AG04449 (cell line): ENCODE measurements at regions not wholly inside any gene's neighbourhood (a gene's known extent, or its start where the extent isn't known, plus 50 kb on each side); places are given as distances from the start of the nearest gene placed in this dataset.
"Not testable (repeated sequence)": the region's sequence is repeated elsewhere in the genome, so short reads cannot be mapped to it uniquely, and the experiment has no call there.

Experiments
- CTCF ChIA-PET: fragments of 350-600 bp; formaldehyde crosslinking; extraction: SDS; loops from one replicate; lab custom pipeline; 2021; ENCODE audit warnings: antibody characterized with exemption; lab: Yijun Ruan, JAX
- POLR2A ChIA-PET: fragments of 400-600, 350-600 bp; formaldehyde crosslinking; extraction: SDS; loops from one replicate; lab custom pipeline; 2020; ENCODE audit warnings: antibody characterized with exemption, inconsistent platforms; lab: Yijun Ruan, JAX
- DNase-seq: peaks from one replicate; pipeline ENCODE4 v3.0.0-alpha.2; 2010; ENCODE audit warnings: low read depth, low spot score
- H3K4me3 ChIP-seq: 2 replicates; pipeline ENCODE4 v1.5.1; 2011; ENCODE audit warnings: low read depth, mild to moderate bottlenecking, control low read depth, low read length
- CTCF ChIP-seq: IDR thresholded peaks from one replicate; pipeline ENCODE4 v1.5.1; 2011; ENCODE audit warnings: mild to moderate bottlenecking, moderate library complexity, low read length, control low read depth, inconsistent platforms; ENCODE audit not compliant: insufficient read depth; ENCODE audit errors: missing control alignments

- no peak for DNase-seq
- no peak overlapping the region for H3K4me3 ChIP-seq
- POLR2A ChIA-PET = no interaction called here
- CTCF ChIA-PET = no interaction called here
- no peak for TF ChIP-seq CTCF
Observed at GRCh38 chr10:21036757-21037156, 139.6 kb upstream of the NEBL start.

DNA sequence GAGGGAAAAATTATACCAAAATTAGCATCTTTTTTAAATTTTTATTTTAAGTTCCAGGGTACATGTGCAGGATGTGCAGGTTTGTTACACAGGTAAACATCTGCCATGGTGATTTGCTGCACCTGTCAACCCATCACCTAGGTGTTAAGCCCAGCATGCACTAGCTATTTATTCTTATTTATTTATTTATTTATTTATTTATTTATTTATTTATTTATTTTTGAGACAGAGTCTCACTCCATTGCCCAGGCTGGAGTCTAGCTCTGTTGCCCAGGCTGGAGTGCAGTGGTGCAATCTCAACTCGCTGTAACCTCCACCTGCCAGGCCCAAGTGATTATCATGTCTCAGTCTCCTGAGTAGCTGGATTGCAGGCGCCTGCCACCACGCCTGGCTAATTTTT, 137.7 kb upstream of the NEBL start:
- POLR2A ChIA-PET, CTCF ChIA-PET, DNase-seq: not testable (repeated sequence)

GRCh38 chr10:21034241-21034640, 137.1 kb upstream of the NEBL start:
- TF ChIP-seq CTCF = no peak
- DNase-seq = no peak
- POLR2A ChIA-PET = no interaction called here
- H3K4me3 ChIP-seq = no peak overlapping the region
- CTCF ChIA-PET = no interaction called here

More for the DNA sequence above, 137.7 kb upstream of the NEBL start:
- H3K4me3 ChIP-seq = not testable (repeated sequence)

DNA sequence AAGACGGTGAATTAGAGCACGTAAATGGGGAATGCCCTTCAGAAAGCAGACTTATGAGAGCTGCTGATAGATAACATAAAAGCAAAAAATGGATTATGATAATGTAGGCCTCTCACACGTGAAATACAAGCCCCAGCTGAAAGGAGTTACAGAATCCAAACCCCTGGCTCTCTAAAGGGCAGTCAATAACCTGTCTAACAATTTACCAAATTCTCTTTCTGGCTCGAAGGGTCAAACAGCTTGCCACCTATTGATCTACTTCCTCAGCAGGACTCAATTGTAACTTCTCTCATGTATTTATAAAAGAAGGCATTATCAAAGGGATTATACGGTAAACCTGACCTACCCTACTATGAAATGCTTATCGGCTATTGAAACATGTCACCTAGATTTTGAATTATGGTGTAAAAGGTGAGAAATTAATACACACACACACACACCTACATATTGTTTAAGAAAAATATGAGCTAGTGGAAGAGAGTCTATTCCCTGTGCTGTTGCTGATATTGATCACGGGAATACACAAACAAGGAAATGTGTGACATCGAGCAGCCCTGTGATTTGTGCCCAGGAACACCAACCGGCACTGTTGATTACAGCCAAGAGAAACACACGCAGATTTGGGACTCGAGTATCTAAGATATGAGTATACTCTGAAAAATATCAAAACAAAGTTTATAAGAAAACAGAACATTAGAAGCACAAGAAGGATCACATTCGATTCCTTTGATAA, 135.6 kb upstream of the NEBL start:
- TF ChIP-seq CTCF = no peak
- no peak for DNase-seq
- ChIA-PET POLR2A (no interaction called here), CTCF (no interaction called here)
- no peak overlapping the region for H3K4me3 ChIP-seq

- no peak for DNase-seq
- CTCF ChIA-PET = no interaction called here
Observed at GRCh38 chr10:21031232-21031795, 134.2 kb upstream of the NEBL start.

DNA sequence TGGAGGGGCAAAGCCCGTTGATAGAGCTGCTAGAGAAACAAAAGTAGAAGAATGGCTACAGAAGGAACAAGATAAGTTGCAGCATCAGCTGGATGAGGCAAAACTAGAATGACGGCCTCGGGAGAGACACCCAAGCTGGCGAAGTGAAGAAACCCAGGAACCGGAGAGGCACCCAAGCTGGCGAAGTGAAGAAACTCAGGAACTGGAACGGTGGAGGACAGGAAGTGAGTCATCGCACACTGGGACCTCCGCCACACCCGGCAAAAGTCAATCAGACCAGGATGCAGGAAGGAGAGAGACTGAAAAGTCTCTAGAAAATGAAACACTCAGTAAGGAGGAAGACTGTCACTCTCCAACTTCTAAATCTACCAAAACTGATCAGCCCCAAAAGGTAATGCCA, 133.0 kb upstream of the NEBL start:
- H3K4me3 ChIP-seq = no peak overlapping the region
- TF ChIP-seq CTCF = no peak
- POLR2A ChIA-PET = no interaction called here

More at GRCh38 chr10:21031232-21031795, 134.2 kb upstream of the NEBL start:
- TF ChIP-seq CTCF = no peak
- no peak overlapping the region for H3K4me3 ChIP-seq
- POLR2A ChIA-PET = no interaction called here

DNA sequence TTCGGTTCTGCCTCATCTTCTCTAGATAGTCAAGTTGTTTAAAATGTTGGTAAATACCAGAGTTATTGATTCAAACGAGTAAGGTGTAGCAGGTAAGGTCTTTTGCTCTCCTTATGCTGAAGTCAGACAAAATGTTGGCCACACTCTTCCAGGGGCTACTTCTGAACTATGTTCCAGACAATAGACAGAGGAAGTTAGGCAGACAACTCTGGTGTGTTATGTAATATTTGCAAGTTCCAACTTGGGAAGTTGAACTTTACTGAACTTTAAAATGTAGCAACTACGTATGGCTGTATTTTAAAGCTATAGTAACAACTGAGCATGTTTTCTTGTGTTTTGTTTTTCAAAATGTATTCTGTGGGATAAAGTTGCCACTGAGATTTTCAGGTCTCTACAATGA, 125.7 kb upstream of the NEBL start:
- POLR2A ChIA-PET = no interaction called here
- H3K4me3 ChIP-seq = no peak overlapping the region
- CTCF ChIA-PET = no interaction called here
- no peak for TF ChIP-seq CTCF
- no peak for DNase-seq

More for the DNA sequence above, 133.0 kb upstream of the NEBL start:
- DNase-seq = no peak
- CTCF ChIA-PET = no interaction called here
